Esophagus muscularis mucosa (tissue), 4 donors: ENCODE measurements at regions not wholly inside any gene's neighbourhood (a gene's known extent, or its start where the extent isn't known, plus 50 kb on each side); places are given as distances from the start of the nearest gene placed in this dataset.

Experiments
- DNase-seq: peaks from one replicate; pipeline ENCODE4 v3.0.0-alpha.2; 2017; ENCODE audit errors: extremely low spot score
- H3K27ac ChIP-seq, 4 donors: fragments of 200-600 bp; sonication (generic); replicated peaks in 1 of 4; 1 replicate in 3 of 4; 2 replicates in 1 of 4; pipeline ENCODE4 v1.5.1; 2016 to 2019; ENCODE audit warnings: mild to moderate bottlenecking in 1 of 4
- H3K27me3 ChIP-seq, 4 donors: fragments of 200-600 bp; sonication (generic); one replicate each; pipeline versions ENCODE4 v1.5.1 to v1.6.0; 2016 to 2019
- H3K36me3 ChIP-seq, 4 donors: fragments of 200-600 bp; sonication (generic); one replicate each; pipeline ENCODE4 v1.5.1; 2016 to 2019
- H3K4me1 ChIP-seq, 4 donors: fragments of 200-600 bp; sonication (generic); one replicate each; pipeline ENCODE4 v1.5.1; 2016 to 2019
- H3K4me3 ChIP-seq, 4 donors: fragments of 200-600 bp; sonication (generic); 1 replicate in 2 of 4; 2 replicates in 2 of 4; pipeline ENCODE4 v1.5.1; 2016 to 2019; ENCODE audit warnings: mild to moderate bottlenecking in 4 of 4, moderate library complexity in 1 of 4
- H3K9me3 ChIP-seq, 4 donors: fragments of 200-600 bp; sonication (generic); 1 replicate in 3 of 4; 2 replicates in 1 of 4; pipeline ENCODE4 v1.5.1; 2016 to 2019
- EP300 ChIP-seq: sonication (generic); formaldehyde crosslinking; IDR thresholded peaks from one replicate; pipeline ENCODE4 v1.6.1; 2017; ENCODE audit warnings: antibody characterized with exemption
- POLR2A ChIP-seq: fragments of 450-650 bp; IDR thresholded peaks from one replicate; pipeline ENCODE4 v1.6.1; 2017; ENCODE audit warnings: antibody characterized with exemption, moderate library complexity, mild to moderate bottlenecking, low read depth
- POLR2AphosphoS5 ChIP-seq, 2 donors: sonication (generic); formaldehyde crosslinking; IDR thresholded peaks; one replicate each; pipeline ENCODE4 v1.6.1; 2017; ENCODE audit warnings: antibody characterized with exemption in 2 of 2
- WGBS: methylation state at CpG from one replicate; pipeline ENCODE4 v1.1.5; 2018; 5-methylcytosine and 5-hydroxymethylcytosine counted together
- intact Hi-C: fragments of 100-400 bp; cut with DNase I; formaldehyde crosslinking; loops from one replicate; pipeline ENCODE4 v1.15.1; 2023
- TF ChIP-seq, protein P1 (sequence below), 3 experiments: fragments of 200-600 bp in 2 of 3; fragments of 450-650 bp in 1 of 3; sonication (generic) in 2 of 3; IDR thresholded peaks; one replicate each; pipeline ENCODE4 v1.5.1; 2017 to 2019; ENCODE audit warnings: antibody characterized with exemption in 3 of 3, mild to moderate bottlenecking in 2 of 3, moderate library complexity in 1 of 3

- no peak for TF ChIP-seq EP300
- H3K36me3 ChIP-seq, result no peaks in the 10 kb centered on the region
- intact Hi-C loops, result loop anchor here (10.0 kb wide), 1 partner anchor 73 kb away; no protein-coding TSS in a partner anchor
- H3K9me3 ChIP-seq, result no peaks in the 10 kb centered on the region
- DNase-seq, result no peak
- no peak overlapping the region for H3K4me3 ChIP-seq
- no peaks in the 10 kb centered on the region for H3K4me1 ChIP-seq
- no peak overlapping the region for H3K27ac ChIP-seq
- H3K27me3 ChIP-seq, result no peaks in the 10 kb centered on the region
- 67% methylated on average over 2 of the region's 2 CpGs for WGBS
Measured at GRCh38 chr9:20187318-20187717, 398.5 kb upstream of the SLC24A2 start.

DNA sequence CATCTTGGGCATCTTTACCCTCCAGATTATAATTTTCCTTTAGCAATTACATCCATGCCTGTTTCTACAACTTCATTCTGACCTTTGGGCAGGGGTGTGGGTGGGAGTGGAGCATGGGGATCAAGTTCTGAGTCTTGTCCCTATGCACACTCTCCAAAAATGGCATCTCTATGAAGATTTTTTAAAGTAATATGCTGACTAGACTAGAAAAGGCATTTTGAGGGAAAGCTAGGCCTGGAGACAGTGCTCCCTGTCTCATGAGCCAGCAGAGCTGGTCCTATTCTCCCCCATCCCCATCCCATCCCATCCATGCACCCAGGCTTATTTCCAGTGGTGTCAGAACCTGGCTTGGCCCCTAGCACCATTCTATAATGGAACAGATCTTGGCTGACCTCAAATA is 398.0 kb upstream of the SLC24A2 start:
- Histone ChIP-seq H3K9me3 (no peaks in the 10 kb centered on the region), H3K36me3 (no peaks in the 10 kb centered on the region), H3K27ac (no peak overlapping the region), H3K27me3 (no peaks in the 10 kb centered on the region), H3K4me3 (no peak overlapping the region), H3K4me1 (no peaks in the 10 kb centered on the region)
- intact Hi-C loops, result loop anchor here (10.0 kb wide), 1 partner anchor 72 kb away; no protein-coding TSS in a partner anchor
- TF ChIP-seq, protein P1, sequence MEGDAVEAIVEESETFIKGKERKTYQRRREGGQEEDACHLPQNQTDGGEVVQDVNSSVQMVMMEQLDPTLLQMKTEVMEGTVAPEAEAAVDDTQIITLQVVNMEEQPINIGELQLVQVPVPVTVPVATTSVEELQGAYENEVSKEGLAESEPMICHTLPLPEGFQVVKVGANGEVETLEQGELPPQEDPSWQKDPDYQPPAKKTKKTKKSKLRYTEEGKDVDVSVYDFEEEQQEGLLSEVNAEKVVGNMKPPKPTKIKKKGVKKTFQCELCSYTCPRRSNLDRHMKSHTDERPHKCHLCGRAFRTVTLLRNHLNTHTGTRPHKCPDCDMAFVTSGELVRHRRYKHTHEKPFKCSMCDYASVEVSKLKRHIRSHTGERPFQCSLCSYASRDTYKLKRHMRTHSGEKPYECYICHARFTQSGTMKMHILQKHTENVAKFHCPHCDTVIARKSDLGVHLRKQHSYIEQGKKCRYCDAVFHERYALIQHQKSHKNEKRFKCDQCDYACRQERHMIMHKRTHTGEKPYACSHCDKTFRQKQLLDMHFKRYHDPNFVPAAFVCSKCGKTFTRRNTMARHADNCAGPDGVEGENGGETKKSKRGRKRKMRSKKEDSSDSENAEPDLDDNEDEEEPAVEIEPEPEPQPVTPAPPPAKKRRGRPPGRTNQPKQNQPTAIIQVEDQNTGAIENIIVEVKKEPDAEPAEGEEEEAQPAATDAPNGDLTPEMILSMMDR (IDR thresholded peaks at IDR 0.05), result no peak
- no peak for TF ChIP-seq POLR2A
- no peak for TF ChIP-seq POLR2AphosphoS5 (IDR thresholded peaks at IDR 0.05)
- TF ChIP-seq EP300, result no peak
- no peak for DNase-seq

DNA sequence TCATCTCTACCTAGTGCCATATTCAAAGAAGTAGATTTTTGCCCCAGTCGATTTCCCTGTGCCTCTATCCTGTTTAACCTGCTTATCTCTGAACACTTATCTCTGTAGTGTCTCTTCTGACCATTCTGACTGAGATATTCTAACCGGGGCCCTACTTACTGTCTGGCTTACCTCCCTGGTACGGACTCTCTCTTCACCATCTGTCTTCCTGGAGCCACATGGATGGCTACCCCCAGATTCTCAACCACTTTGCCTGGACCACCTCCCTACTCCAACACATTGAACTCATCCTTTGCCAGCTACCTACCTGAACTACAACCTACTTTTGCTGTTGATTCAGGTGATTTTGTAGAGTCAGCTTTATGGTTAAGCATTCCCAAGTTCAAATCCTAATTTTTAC is 397.4 kb upstream of the SLC24A2 start:
- H3K36me3 ChIP-seq, result no peaks in the 10 kb centered on the region
- no peaks in the 10 kb centered on the region for H3K9me3 ChIP-seq
- no peak overlapping the region for H3K4me3 ChIP-seq
- TF ChIP-seq, protein P1 (IDR thresholded peaks at IDR 0.05), result no peak
- no peak for TF ChIP-seq POLR2AphosphoS5 (IDR thresholded peaks at IDR 0.05)
- no peak for TF ChIP-seq EP300
- TF ChIP-seq POLR2A, result no peak
- no peaks in the 10 kb centered on the region for H3K4me1 ChIP-seq
- intact Hi-C loops, result loop anchor here (10.0 kb wide), 1 partner anchor 71 kb away; no protein-coding TSS in a partner anchor
- no peaks in the 10 kb centered on the region for H3K27me3 ChIP-seq
- no peak for DNase-seq
- WGBS, result 97% methylated on average over 3 of the region's 3 CpGs
- H3K27ac ChIP-seq, result no peak overlapping the region

- no peaks in the 10 kb centered on the region for H3K9me3 ChIP-seq
- no peaks in the 10 kb centered on the region for H3K4me1 ChIP-seq
- intact Hi-C loops, result loop anchor here (10.0 kb wide), 1 partner anchor 70 kb away; no protein-coding TSS in a partner anchor
- no peak for TF ChIP-seq EP300
- no peak for TF ChIP-seq POLR2AphosphoS5 (IDR thresholded peaks at IDR 0.05)
- no peak for TF ChIP-seq POLR2A
- TF ChIP-seq, protein P1 (IDR thresholded peaks at IDR 0.05), result no peak
- no peaks in the 10 kb centered on the region for H3K36me3 ChIP-seq
- no peaks in the 10 kb centered on the region for H3K27me3 ChIP-seq
- DNase-seq, result no peak
- no peak overlapping the region for H3K4me3 ChIP-seq
- H3K27ac ChIP-seq, result no peak overlapping the region
Measured at GRCh38 chr9:20184541-20184940, 395.7 kb upstream of the SLC24A2 start.

- H3K36me3 ChIP-seq, result no peaks in the 10 kb centered on the region
- no peak overlapping the region for H3K27ac ChIP-seq
- intact Hi-C loops, result no loop called here
- no peak overlapping the region for H3K4me3 ChIP-seq
- H3K9me3 ChIP-seq, result no peaks in the 10 kb centered on the region
- no peak for DNase-seq
- TF ChIP-seq POLR2A (no peak), POLR2AphosphoS5 (IDR thresholded peaks at IDR 0.05) (no peak)
- TF ChIP-seq, protein P1 (IDR thresholded peaks at IDR 0.05), result no peak
- H3K27me3 ChIP-seq, result no peaks in the 10 kb centered on the region
- H3K4me1 ChIP-seq, result no peaks in the 10 kb centered on the region
Measured at GRCh38 chr9:20178679-20179078, 389.8 kb upstream of the SLC24A2 start.
